ENCODE measurements at regions not wholly inside any gene's neighbourhood (a gene's known extent, or its start where the extent isn't known, plus 50 kb on each side); places are given as distances from the start of the nearest gene placed in this dataset.

- Histone ChIP-seq H3K27me3 (ENCODE audit: low read length) (no peaks in the 10 kb centered on the region), H3K4me3 (ENCODE audit: insufficient read depth, low read length, poor library complexity, severe bottlenecking) (no peak overlapping the region)
Observed at GRCh38 chr2:2696733-2697455, 365.8 kb upstream of the MYT1L start.

GRCh38 chr2:2696325-2696724, 365.2 kb upstream of the MYT1L start:
- Histone ChIP-seq H3K9me3 (ENCODE audit: insufficient read depth, low read length) (no peaks in the 10 kb centered on the region), H3K9ac (ENCODE audit: low read length) (no peak overlapping the region), H3K9me2 (replicated peaks; ENCODE audit: insufficient read depth, low read length) (no peaks in the 10 kb centered on the region), H3K79me2 (ENCODE audit: insufficient read depth, low read length) (no peaks in the 10 kb centered on the region), H3K4me3 (ENCODE audit: insufficient read depth, low read length, poor library complexity, severe bottlenecking) (no peak overlapping the region), H3K27me3 (ENCODE audit: low read length) (no peaks in the 10 kb centered on the region), H3K4me2 (ENCODE audit: low read depth, low read length, poor library complexity, severe bottlenecking) (no peak overlapping the region), H2AFZ (ENCODE audit: low read depth, low read length, severe bottlenecking) (no peak overlapping the region), H3K36me3 (ENCODE audit: low read length) (no peaks in the 10 kb centered on the region), H3K27ac (ENCODE audit: low read depth, low read length) (no peak overlapping the region), H3F3A (ENCODE audit: insufficient read depth) (no peaks in the 10 kb centered on the region), H4K20me1 (ENCODE audit: low read depth, low read length) (no peaks in the 10 kb centered on the region)
- no peak for TF ChIP-seq CTCF (IDR thresholded peaks at IDR 0.05; ENCODE audit: insufficient read depth, low read length, poor library complexity, severe bottlenecking)
- TF ChIP-seq EZH2phosphoT487 (conservative IDR thresholded peaks at IDR 0.05; ENCODE audit: low read length): no peak

More at GRCh38 chr2:2696733-2697455, 365.8 kb upstream of the MYT1L start:
- TF ChIP-seq CTCF (IDR thresholded peaks at IDR 0.05; ENCODE audit: insufficient read depth, low read length, poor library complexity, severe bottlenecking): no peak
- TF ChIP-seq EZH2phosphoT487 (conservative IDR thresholded peaks at IDR 0.05; ENCODE audit: low read length): no peak
- H2AFZ ChIP-seq (ENCODE audit: low read depth, low read length, severe bottlenecking): no peak overlapping the region
- H3F3A ChIP-seq (ENCODE audit: insufficient read depth): no peaks in the 10 kb centered on the region
- no peaks in the 10 kb centered on the region for H3K9me2 ChIP-seq (replicated peaks; ENCODE audit: insufficient read depth, low read length)
- H3K79me2 ChIP-seq (ENCODE audit: insufficient read depth, low read length): no peaks in the 10 kb centered on the region
- H3K9me3 ChIP-seq (ENCODE audit: insufficient read depth, low read length): no peaks in the 10 kb centered on the region
- H3K4me2 ChIP-seq (ENCODE audit: low read depth, low read length, poor library complexity, severe bottlenecking): no peak overlapping the region
- no peaks in the 10 kb centered on the region for H4K20me1 ChIP-seq (ENCODE audit: low read depth, low read length)
- H3K9ac ChIP-seq (ENCODE audit: low read length): no peak overlapping the region
- no peaks in the 10 kb centered on the region for H3K36me3 ChIP-seq (ENCODE audit: low read length)
- H3K27ac ChIP-seq (ENCODE audit: low read depth, low read length): no peak overlapping the region

GRCh38 chr2:2694746-2695145, 363.7 kb upstream of the MYT1L start:
- Histone ChIP-seq H3F3A (ENCODE audit: insufficient read depth) (no peaks in the 10 kb centered on the region), H3K79me2 (ENCODE audit: insufficient read depth, low read length) (no peaks in the 10 kb centered on the region), H3K9ac (ENCODE audit: low read length) (no peak overlapping the region), H4K20me1 (ENCODE audit: low read depth, low read length) (no peaks in the 10 kb centered on the region), H3K36me3 (ENCODE audit: low read length) (no peaks in the 10 kb centered on the region), H3K4me3 (ENCODE audit: insufficient read depth, low read length, poor library complexity, severe bottlenecking) (no peak overlapping the region), H3K9me2 (replicated peaks; ENCODE audit: insufficient read depth, low read length) (no peaks in the 10 kb centered on the region), H3K27me3 (ENCODE audit: low read length) (no peaks in the 10 kb centered on the region), H3K4me2 (ENCODE audit: low read depth, low read length, poor library complexity, severe bottlenecking) (no peak overlapping the region), H3K27ac (ENCODE audit: low read depth, low read length) (no peak overlapping the region), H3K9me3 (ENCODE audit: insufficient read depth, low read length) (no peaks in the 10 kb centered on the region), H2AFZ (ENCODE audit: low read depth, low read length, severe bottlenecking) (no peak overlapping the region)
- no peak for TF ChIP-seq CTCF (IDR thresholded peaks at IDR 0.05; ENCODE audit: insufficient read depth, low read length, poor library complexity, severe bottlenecking)
- no peak for TF ChIP-seq EZH2phosphoT487 (conservative IDR thresholded peaks at IDR 0.05; ENCODE audit: low read length)

Data from SU-DHL-6 (cell line).